ENCODE measurements at regions not wholly inside any gene's neighbourhood (a gene's known extent, or its start where the extent isn't known, plus 50 kb on each side); places are given as distances from the start of the nearest gene placed in this dataset.
A peak's percentile ranks its signal among the peaks of the same experiment; 100 is the strongest.

GRCh38 chr18:55013685-55014084 lies 54.4 kb upstream of the CCDC68 start:
- no peak for DNase-seq
- TF ChIP-seq CTCF (IDR thresholded peaks at IDR 0.05; ENCODE audit: unreplicated experiment): no peak
- BruUV-seq (replicated peaks): no TSS peak
- intact Hi-C loops (cut with micrococcal nuclease; ENCODE audit: unreplicated experiment): loop anchor here (2.0 to 5.0 kb wide), 2 partner anchors 87 to 219 kb away; no protein-coding TSS in a partner anchor
- CTCF ChIA-PET: interaction anchor here (0.6 kb wide), 1 partner anchor 1051 kb away, joined by 4 read pairs; no protein-coding TSS in a partner anchor
- Mint-ChIP-seq H3K4me1 (ENCODE audit: low read depth, unreplicated experiment) (peaks cover 30% of the 10 kb centered on the region), H3K36me3 (ENCODE audit: insufficient read depth, unreplicated experiment) (peaks cover 5% of the 10 kb centered on the region), H3K4me3 (ENCODE audit: low read depth, unreplicated experiment) (no peak overlapping the region), H3K27ac (ENCODE audit: unreplicated experiment) (peak overlapping the region; percentile 66), H3K9me3 (ENCODE audit: low read depth, unreplicated experiment) (peaks cover 3% of the 10 kb centered on the region), H3K27me3 (ENCODE audit: unreplicated experiment) (no peaks in the 10 kb centered on the region)

GRCh38 chr18:55013086-55013485 lies 53.8 kb upstream of the CCDC68 start:
- DNase-seq: no peak
- peaks cover 5% of the 10 kb centered on the region for H3K36me3 Mint-ChIP-seq (ENCODE audit: insufficient read depth, unreplicated experiment)
- H3K27ac Mint-ChIP-seq (ENCODE audit: unreplicated experiment): peak overlapping the region; percentile 83
- CTCF ChIA-PET: interaction anchor here (0.6 kb wide), 1 partner anchor 1052 kb away, joined by 4 read pairs; no protein-coding TSS in a partner anchor
- intact Hi-C loops (cut with micrococcal nuclease; ENCODE audit: unreplicated experiment): loop anchor here (2.0 to 5.0 kb wide), 2 partner anchors 88 to 219 kb away; no protein-coding TSS in a partner anchor
- peaks cover 3% of the 10 kb centered on the region for H3K9me3 Mint-ChIP-seq (ENCODE audit: low read depth, unreplicated experiment)
- no peak overlapping the region for H3K4me3 Mint-ChIP-seq (ENCODE audit: low read depth, unreplicated experiment)
- BruUV-seq (replicated peaks): no TSS peak
- TF ChIP-seq CTCF (IDR thresholded peaks at IDR 0.05; ENCODE audit: unreplicated experiment): no peak
- H3K27me3 Mint-ChIP-seq (ENCODE audit: unreplicated experiment): no peaks in the 10 kb centered on the region
- H3K4me1 Mint-ChIP-seq (ENCODE audit: low read depth, unreplicated experiment): peaks cover 34% of the 10 kb centered on the region

- no peaks in the 10 kb centered on the region for H3K27me3 Mint-ChIP-seq (ENCODE audit: unreplicated experiment)
- H3K4me1 Mint-ChIP-seq (ENCODE audit: low read depth, unreplicated experiment): peaks cover 45% of the 10 kb centered on the region
- BruUV-seq (replicated peaks): no TSS peak
- peak overlapping the region; percentile 83 for H3K27ac Mint-ChIP-seq (ENCODE audit: unreplicated experiment)
- DNase-seq: peak; percentile 64
- CTCF ChIA-PET: interaction anchor here (0.7 to 1.5 kb wide), 3 partner anchors 10 to 223 kb away, joined by 3 to 8 read pairs (median 3); no protein-coding TSS in a partner anchor
- peaks cover 5% of the 10 kb centered on the region for H3K36me3 Mint-ChIP-seq (ENCODE audit: insufficient read depth, unreplicated experiment)
- no peak for TF ChIP-seq CTCF (IDR thresholded peaks at IDR 0.05; ENCODE audit: unreplicated experiment)
- H3K9me3 Mint-ChIP-seq (ENCODE audit: low read depth, unreplicated experiment): peaks cover 3% of the 10 kb centered on the region
- intact Hi-C loops (cut with micrococcal nuclease; ENCODE audit: unreplicated experiment): loop anchor here (2.0 to 5.0 kb wide), 2 partner anchors 89 to 220 kb away; no protein-coding TSS in a partner anchor
- peak overlapping the region; percentile 8 for H3K4me3 Mint-ChIP-seq (ENCODE audit: low read depth, unreplicated experiment)
Observed at GRCh38 chr18:55012008-55012407, 52.7 kb upstream of the CCDC68 start.

Data from Calu3 (cell line).